ENCODE measurements at regions not wholly inside any gene's neighbourhood (a gene's known extent, or its start where the extent isn't known, plus 50 kb on each side); places are given as distances from the start of the nearest gene placed in this dataset.
A peak's percentile ranks its signal among the peaks of the same experiment; 100 is the strongest.

DNA sequence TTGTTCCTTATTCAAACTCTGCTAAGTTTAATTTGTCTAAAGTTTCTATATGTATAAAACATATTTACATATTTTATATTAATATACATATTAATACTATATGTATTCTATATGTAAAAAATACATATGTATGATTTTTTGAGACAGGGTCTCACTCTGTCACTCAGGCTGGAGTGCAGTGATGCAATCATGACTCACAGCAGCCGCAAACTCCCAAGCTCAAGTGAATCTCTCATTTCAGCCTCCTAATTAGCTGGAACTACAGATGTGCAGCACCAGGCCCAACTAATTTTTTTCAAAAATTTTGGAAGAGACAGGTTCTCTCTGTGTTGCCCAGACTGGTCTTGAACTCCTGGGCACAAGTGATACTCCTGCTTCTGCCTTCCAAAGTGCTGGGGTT, 684.9 kb downstream of the TRAM1L1 start:
- no peak for DNase-seq

DNA sequence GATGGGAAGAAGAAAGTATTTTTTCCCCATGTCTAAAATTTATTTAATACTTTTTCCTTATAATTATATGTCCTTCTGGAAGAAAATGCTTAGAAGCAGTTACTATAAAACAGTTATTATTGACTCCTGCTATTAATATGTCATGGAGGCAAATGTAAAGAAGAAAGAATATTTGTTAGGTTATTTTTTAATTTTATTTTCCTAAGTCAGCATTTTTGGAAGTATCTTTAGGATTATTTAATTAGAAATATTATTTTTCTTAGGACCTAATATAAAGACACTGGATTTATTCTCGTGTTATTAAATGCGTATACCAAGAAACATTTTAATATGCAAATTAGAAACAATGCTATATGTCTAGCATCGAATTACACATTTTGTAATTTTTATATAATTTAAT, 687.7 kb downstream of the TRAM1L1 start:
- no peak for DNase-seq

DNA sequence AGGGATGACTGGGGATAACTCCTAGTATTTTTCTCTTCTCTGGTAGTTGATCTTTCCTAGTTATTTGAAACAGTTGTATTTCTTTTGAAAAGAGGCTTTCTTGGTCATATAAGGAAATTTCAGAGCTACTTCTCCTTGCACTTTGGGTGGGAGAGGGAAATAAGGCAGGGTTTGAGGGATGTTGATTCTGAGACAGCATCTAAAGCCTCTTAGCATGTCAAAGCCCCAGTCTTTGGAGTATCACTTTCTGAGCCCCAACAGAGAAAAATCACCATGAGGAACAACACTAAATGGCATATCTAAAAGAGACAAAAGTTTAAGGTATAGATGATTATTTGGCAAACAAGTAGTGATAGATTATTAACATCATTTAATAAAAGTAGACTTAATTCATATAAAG, 688.1 kb downstream of the TRAM1L1 start:
- DNase-seq, result no peak

DNA sequence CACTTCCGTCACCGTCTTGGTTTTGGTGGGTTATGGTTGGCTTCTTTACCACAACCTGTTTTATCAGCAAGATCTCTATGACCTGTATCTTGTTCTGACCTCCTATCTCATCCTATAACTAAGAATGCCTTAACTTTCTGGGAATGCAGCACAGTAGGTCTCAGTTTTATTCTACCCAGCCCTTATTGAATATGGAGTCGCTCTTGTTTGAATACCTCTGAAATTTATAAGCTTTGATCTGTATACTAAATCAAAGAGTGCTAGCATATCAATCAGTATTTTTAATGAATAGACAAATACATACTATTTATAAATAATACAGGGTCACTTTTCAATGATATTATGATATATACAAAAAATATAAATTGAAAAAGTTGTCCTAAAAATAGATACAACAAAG, 690.0 kb downstream of the TRAM1L1 start:
- no peak for DNase-seq

DNA sequence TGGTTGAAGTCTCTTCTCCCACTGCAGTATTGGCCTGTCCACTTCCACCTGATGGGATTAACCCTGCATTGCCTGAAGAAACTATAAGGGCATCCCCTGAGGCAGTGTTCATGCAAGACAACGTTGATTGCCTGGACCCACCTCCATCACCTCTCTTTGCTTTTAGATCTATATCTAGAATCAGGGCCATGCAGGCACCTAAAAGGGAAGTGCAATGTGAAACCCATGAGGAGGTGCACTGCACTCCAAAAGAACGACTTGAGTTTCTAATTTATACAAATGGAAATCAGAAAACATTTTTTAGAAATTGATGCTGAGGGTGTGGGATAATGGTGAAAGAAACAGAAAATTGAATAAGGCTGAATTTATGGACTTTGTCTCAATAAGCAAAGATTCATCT, 694.4 kb downstream of the TRAM1L1 start:
- no peak for DNase-seq

DNA sequence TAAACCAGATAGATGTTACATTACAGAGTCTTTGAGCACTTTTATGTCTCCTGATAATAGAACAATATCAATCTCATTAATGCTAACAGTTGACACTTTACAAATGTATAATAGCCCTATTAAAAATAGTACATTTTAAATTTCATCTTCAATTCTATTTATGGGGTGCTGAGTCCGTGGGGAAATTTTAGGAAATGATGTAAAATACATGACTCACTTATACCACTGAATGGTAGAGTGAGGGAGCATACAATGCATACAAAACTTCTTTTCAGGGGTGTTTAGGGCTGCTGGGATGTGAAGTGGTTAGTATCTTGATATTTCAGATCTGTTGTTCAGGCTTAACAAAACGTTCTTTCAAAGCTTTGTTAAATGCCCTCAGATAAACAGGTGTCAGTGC, 696.2 kb downstream of the TRAM1L1 start:
- DNase-seq, result no peak

DNA sequence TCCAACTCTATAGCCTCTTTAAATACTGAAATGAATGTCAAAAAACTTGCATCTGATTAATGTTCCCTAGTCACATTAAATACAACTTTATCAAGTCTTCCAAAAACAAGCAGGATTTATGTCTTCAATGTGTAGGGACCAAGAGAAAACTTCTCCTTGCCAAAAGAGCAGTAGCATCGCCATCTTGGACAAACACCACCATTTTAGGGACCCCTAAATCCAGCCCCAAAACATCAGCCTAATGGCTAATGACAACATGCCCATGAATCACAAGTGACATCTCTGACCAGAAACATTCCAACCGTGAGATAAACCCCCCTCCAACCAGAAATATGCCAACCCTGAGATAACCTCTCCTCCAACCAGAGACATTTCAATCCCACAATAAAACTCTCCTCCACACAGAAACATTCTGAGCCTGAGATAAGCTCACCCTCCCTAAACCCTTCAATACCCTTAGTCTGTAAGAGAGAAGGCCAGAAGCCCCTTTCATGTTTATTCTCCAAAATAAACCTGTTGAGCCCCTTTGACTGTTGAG, 697.4 kb downstream of the TRAM1L1 start:
- DNase-seq, result no peak

DNA sequence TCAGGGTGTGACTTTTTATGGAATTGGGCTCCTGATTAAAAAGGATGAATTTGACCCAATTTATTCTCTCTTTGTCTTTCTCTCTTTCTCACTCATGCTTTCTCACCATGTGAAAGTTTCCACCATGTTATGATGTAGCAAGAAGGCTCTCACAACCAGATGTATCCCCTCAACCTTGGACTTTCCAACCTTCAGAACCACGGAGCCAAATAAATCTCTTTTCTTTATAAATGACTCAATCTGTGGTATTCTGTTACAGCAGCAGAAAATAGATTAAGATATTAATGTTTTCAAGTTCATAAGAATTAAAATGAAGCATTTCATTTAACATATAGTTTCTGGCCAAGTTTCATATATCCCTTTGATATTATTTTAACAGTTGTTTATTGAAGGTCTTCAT, 698.5 kb downstream of the TRAM1L1 start:
- DNase-seq, result no peak

DNA sequence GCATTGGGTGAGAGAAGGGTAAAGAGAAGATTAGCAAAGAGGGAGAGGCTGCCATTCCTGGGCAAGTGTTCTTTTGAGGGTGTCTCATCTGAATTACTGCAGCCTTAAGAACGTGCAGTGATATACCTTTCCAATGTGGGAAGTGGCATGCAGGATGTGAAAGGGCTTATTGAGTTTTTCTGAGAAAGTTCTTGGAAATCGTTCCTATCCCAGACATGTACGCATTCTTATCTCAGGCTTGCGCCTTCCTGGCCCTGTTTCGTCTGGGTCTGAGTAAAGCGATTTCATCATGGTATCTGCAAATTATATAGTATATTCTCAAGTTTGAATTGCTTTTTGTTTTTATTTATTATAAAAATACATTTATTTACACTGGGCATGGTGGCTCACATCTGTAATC, 699.8 kb downstream of the TRAM1L1 start:
- DNase-seq, result no peak

DNA sequence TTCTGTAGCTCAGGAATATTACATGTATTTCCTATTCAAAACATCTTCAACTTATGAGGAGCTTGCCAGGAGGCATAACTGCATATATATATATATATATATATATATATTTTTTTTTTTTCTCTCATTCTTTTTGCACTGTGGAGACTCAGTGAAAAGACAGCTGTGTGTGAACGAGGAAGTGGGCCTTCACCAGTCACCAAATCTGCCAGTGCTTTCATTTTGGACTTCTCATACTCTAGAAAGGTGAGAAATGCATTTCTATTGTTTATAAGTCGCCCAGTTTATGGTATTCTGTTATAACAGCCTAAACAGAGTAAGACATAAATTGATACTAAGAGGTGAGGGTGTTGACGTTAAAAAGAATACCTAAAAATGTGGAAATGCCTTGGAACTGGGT, 710.6 kb downstream of the TRAM1L1 start:
- no peak for DNase-seq

DNA sequence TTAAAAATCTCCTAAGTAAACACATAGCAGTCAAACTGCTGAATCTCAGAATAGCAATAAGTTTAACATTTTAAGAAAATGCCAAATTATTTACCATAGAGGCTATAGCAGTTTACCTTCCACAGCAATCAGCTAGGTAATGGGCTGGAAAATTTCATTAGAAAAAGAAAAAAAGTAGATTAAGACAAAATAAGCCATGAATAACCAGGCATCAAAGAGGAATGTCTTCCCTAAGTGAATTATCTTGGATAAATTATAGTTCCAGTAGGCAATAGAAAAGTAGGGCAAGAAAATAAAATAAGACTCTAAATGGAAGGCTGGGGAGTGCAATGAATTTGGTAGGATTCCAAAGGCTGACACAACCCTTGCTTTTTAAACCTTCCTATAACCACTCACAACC, 722.8 kb downstream of the TRAM1L1 start:
- no peak for DNase-seq

DNA sequence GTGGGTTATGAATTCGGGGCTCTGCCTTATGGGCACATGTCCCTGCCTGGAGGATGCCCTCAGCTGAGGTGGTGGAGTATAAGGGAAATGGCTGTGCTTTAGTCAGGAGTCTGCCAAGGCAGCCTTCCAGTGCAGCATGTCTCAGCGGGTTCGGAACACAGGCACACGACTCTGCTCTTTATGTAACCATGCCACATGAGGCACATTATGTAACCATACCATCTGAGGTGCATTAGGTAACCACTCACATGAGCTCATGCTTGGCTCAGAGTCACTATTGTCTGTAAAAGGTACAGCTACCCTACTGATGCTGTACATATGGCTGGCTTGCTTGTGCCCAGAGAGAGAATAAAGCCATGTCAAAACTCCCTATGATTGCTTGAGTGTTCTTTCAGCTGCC, 723.6 kb downstream of the TRAM1L1 start:
- DNase-seq, result no peak

DNA sequence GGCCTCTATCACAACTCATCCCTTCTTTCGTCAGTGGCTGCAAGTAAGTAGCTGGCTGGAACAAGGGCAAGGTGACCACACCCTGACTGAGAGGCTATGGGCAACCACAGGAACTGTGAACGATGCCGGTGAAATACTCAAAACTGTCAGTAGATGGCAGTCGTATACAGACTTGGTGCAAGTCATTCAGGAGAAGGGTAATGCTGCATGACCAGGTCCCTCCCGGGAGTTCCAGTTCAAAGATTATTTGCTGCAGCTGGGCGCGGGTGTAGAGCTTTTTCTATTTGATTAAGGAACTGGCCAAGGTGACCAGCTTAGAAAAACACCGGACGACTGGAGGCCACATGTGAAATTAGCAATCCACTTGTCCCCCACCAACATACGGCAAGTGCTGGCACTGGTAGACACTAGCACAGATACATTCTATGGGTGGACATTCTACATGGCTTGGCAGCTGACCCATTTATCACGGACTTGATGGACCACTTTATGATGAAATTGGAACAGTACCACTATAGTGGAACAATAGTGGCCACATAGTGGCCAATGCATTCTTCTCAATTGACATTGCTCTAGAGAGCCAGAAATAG, 726.6 kb downstream of the TRAM1L1 start:
- no peak for DNase-seq

DNA sequence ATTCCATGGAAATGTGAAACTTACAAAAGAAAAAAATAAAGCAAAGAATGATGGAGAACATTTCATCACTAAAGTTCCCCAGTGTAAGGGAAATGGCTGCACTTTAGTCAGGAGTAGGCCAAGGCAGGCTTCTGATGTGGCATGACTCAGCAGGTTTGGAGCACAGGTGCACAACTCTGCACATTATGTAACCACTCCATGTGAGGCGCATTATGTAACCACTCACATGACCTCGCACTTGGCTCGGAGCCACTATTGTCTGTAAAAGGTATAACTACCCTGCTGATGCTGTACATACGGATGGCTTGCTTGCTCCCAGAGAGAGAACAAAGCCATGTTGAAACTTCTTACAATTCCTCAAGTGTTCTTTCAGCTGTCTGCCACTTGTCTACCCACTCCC, 727.6 kb downstream of the TRAM1L1 start:
- peak; percentile 11 for DNase-seq

DNA sequence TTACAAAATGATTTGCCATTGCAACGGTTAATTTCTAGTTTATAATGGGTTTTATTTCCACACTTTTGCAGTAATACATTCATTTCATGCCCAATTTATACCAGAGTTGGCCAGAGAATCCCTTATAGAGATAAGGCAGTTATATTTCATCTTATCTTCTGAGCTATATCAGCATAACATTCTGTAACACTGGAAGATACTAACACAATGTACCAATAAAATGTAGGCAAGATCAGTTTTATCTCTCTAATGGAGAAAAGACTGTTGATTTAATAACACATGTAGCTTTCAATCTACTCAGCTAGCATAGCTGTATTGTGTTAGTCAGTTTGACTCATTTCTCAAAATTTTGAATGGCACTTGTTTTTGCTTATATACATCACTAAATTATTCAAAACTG, 738.6 kb downstream of the TRAM1L1 start:
- no peak for DNase-seq

DNA sequence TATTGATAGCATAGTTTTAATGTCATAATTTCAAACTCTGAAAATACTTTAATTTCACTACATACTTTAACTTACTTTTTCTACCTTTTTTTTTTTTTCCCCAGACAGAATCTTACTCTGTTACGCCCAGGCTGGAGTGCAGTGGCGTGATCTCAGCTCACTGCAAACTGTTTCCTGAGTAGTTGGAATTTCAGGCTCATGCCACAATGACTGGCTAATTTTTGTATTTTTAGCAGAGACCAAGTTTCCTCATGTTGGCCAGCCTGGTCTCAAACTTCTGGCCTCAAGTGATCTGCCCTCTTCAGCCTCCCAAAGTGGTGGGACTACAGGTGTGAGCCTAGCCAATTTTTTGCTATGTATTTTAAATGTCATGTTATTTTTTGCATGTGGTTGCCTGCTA, 741.6 kb downstream of the TRAM1L1 start:
- no peak for DNase-seq

DNA sequence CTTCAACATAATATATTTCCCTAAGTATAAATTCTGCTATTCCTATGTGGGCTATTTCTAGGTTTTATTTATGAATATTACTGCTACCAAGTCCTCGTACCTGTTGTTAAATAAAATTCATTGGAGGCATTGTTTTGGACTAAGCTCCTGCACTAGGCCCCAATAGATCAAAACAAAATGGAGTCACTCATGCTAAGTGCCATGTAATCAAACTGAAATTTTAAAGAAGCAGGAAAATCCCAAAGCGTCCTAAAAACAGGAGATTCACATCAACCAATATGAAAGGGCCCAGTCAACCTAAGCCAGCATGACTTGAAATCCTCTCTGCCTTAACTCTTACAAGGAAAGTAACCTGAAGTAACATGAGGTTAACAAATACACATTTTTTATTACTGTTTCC, 743.2 kb downstream of the TRAM1L1 start:
- DNase-seq, result no peak

DNA sequence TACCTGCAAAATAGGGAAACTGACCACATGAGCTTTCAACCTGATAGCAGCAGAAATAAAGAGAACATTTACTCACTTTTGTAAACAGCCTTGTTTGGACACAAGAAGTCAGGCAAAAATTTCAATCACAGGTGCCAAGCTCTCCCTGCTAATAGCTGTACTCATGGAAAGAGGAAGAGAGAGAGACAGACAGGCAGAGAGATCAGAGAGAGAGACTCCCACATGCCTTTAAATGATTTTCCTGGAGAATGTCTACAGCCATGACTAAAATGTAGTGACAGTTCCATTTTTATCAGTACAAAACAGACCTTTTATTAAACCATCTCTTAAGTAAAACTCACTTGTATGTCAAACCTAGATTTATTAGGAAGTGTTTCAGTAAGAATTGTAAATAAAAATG, 752.9 kb downstream of the TRAM1L1 start:
- DNase-seq, result no peak

DNA sequence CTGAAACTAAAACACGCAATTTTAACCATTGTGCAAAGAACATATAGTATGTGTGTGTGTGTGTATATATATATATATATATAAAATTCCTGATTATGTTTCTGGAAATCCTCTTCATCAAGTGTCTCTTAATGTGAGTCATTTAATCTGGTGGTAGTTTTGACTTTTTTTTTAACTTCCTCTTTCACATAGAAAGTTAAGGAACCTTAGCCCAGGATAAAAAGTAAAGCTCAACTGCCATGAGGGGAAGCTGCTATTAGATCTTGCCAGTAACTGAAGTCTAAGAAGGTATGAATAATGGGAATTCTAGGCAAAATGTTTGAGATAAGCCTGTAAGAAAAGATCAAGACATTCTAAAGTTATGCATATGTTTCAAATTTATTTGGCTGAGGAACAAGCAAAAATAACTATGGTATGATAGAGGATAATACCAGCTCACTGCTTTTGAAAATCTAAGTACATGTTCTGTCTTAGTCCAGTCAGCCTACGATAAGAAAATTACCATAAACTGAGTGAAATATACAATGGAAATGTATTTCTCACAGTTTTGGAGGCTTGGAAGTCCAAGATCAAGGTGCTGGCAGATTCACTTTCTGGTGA, 757.0 kb downstream of the TRAM1L1 start:
- DNase-seq, result no peak

DNA sequence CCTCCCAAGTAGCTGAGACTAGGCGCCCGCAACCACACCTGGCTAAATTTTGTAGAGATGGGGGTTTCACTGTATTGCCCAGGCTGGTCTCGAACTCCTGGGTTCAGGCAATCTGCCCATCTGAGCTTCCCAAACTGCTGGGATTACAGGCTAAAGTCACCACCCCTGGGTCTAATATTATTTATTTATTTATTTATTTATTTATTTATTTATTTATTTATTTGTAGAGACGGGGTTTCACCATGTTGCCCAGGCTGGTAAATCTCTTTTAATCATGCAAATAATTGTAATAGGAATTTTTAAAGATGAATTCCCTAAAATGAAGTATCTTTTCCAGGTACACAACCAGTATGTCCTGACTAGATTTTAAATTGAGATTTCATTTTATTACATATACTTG, 761.8 kb downstream of the TRAM1L1 start:
- DNase-seq, result no peak

DNA sequence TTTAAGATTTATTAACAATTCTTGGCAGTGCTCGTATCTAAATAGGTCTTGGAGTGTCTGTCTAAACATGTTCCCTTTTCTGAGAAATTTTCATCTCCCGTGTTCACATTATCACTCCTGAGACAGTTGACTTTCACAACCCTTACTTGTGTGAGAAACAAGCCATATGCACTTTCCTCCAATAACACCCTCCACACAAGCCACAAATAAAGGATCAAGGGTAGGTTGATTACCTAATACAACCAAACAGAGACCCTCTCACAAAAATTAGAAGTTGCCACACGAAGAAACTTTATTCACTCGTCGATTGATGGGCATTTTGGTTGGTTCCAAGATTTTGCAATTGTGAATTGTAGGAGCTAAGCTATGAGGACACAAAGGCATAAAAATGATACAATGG, 763.9 kb downstream of the TRAM1L1 start:
- DNase-seq, result no peak

DNA sequence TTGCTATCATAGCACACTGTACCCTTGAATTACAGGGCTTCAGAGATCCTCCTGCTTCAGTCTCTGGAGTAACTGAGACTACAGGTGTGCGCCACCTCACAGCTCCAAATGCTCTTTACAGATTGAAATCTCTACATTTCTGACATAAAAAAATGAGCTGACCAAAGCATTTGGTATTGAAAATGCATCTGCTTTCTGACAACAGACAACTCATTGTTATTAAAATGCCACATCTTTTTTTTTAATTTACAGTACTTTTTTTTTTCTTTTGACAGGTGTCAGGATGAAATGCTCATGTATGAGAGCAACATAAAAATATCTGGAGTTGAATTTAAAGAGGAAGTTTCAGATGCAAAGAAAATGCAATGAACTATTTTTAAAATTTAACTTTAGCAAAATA, 764.5 kb downstream of the TRAM1L1 start:
- no peak for DNase-seq

DNA sequence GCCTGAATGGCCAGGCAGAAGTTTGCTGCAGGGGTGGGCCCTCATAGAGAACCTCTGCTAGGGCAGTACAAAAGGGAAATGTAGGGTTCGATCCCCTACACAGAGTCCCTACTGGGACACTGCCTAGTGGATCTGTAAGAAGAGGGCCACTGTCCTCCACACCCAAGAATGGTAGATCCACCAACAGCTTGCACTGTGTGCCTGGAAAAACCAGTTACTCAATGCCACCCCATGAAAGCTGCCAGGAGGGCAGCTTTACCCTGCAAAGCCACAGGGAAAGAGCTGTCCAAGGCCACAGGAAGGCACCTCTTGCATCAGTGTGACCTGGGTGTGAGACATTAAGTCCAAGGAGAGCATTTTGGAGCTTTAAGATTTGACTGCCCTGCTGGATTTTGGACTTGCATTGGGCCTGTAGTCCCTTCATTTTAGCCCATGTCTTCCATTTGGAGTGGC, 781.6 kb downstream of the TRAM1L1 start:
- DNase-seq, result no peak

DNA sequence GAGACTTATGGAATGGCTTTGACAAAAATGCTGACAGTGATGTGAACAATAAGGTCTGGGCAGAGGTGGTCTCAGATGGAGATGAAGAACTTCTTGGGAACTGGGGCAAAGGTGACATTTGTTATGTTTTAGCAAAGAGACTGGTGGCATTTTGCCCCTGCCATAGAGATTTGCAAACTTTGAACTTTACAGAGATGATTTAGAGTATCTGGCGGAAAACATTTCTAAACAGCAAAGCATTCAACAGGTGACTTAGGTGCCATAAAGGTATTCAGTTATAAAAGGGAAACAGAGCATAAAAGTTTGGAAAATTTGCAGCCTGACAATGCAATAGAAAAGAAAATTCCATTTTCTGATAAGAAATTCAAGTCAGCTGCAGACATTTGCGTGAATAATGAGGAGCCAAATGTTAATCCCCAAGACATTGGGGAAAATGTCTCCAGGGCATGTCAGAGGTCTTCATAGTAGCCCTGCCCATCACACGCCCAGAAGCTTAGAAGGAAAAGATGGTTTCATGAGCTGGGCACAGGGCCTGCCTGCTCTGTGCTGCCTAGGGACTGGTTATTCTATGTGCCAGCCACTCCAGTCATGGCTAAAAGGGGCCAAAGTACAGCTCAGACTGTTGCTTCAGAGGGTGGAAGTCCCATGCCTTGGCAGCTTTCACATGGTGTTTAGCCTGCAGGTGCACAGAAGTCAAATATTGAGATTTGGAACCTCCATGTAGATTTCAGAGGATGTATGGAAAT, 782.2 kb downstream of the TRAM1L1 start:
- DNase-seq, result no peak
